Upper lobe of right lung (tissue), 1 donor: ENCODE measurements at regions not wholly inside any gene's neighbourhood (a gene's known extent, or its start where the extent isn't known, plus 50 kb on each side); places are given as distances from the start of the nearest gene placed in this dataset.
"Not testable (repeated sequence)": the region's sequence is repeated elsewhere in the genome, so short reads cannot be mapped to it uniquely, and the experiment has no call there.

Experiments used
- ATAC-seq: fragments of 200-7000 bp; cut with Tn5 transposase; one replicate; pipeline ENCODE4 v1.9.1; 2020; ENCODE audit warnings: mild to moderate bottlenecking, moderate library complexity
- DNase-seq: peaks from one replicate; pipeline ENCODE4 v3.0.0-alpha.2; 2020
- H3K27ac ChIP-seq: fragments of 200-600 bp; one replicate; pipeline ENCODE4 v1.8.0; 2022
- H3K27me3 ChIP-seq: fragments of 200-600 bp; one replicate; pipeline ENCODE4 v1.8.0; 2022; ENCODE audit warnings: mild to moderate bottlenecking
- H3K36me3 ChIP-seq: fragments of 200-600 bp; one replicate; pipeline ENCODE4 v1.8.0; 2022
- H3K4me1 ChIP-seq: fragments of 200-600 bp; one replicate; pipeline ENCODE4 v1.8.0; 2022
- H3K4me3 ChIP-seq: fragments of 200-600 bp; one replicate; pipeline ENCODE4 v1.8.0; 2022; ENCODE audit warnings: mild to moderate bottlenecking
- H3K9me3 ChIP-seq: fragments of 200-600 bp; one replicate; pipeline ENCODE4 v1.8.0; 2022
- intact Hi-C: fragments of 100-400 bp; cut with DNase I; formaldehyde crosslinking; loops from one replicate; pipeline ENCODE4 v1.11.0; 2022
- TF ChIP-seq, protein P1 (sequence below): fragments of 200-600 bp; IDR thresholded peaks from one replicate; pipeline ENCODE4 v1.8.0; 2022; ENCODE audit warnings: antibody characterized with exemption
- donor health status: DM: no; HTN: yes; CAD: no; lungs with severe emphysema.

DNA sequence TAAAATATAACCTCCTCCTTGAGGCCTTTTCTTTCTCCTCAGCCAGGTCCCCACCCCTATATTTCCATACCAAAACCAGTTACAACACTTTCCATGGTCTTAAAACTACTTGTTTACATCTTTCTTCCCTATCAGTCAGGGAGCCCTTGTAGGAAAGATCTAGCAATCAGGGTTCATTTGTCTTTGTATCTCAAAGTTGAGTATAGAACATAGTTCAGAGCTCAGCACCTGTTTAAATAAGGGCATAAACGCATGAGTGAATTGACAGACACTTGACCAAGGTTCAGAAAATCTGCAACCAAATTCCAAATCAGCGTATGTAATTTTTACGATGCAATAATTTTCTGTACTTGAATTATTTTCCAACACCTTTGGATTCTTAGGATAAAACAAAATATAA lies 352.2 kb upstream of the MAGEB16 start:
- TF ChIP-seq, protein P1, sequence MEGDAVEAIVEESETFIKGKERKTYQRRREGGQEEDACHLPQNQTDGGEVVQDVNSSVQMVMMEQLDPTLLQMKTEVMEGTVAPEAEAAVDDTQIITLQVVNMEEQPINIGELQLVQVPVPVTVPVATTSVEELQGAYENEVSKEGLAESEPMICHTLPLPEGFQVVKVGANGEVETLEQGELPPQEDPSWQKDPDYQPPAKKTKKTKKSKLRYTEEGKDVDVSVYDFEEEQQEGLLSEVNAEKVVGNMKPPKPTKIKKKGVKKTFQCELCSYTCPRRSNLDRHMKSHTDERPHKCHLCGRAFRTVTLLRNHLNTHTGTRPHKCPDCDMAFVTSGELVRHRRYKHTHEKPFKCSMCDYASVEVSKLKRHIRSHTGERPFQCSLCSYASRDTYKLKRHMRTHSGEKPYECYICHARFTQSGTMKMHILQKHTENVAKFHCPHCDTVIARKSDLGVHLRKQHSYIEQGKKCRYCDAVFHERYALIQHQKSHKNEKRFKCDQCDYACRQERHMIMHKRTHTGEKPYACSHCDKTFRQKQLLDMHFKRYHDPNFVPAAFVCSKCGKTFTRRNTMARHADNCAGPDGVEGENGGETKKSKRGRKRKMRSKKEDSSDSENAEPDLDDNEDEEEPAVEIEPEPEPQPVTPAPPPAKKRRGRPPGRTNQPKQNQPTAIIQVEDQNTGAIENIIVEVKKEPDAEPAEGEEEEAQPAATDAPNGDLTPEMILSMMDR = no peak
- Histone ChIP-seq H3K4me3 (no peak overlapping the region), H3K27me3 (no peaks in the 10 kb centered on the region), H3K4me1 (no peaks in the 10 kb centered on the region), H3K36me3 (no peaks in the 10 kb centered on the region), H3K9me3 (no peaks in the 10 kb centered on the region), H3K27ac (no peak overlapping the region)
- ATAC-seq = no peak
- intact Hi-C loops = no loop called here
- no peak for DNase-seq

DNA sequence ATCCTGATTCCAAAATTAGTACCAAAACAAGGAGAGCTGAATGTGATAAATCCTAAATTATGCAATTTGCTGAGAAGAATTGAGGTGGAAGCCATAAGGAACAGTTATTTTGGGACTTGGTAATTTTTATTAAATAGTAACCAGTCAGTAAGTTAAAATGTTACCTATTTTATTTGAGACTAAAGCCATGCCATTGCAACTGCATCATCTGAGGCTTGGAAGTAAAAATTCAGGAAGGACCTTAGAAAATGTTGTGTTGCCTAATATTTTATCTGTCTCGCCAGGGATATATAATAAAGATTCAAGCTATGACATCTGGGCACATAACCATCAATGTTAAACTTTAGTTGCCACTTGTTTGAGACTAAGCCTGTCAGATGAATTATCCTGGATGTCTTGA lies 341.3 kb upstream of the MAGEB16 start:
- H3K27me3 ChIP-seq = no peaks in the 10 kb centered on the region
- H3K4me3 ChIP-seq = no peak overlapping the region
- intact Hi-C loops = no loop called here
- DNase-seq = no peak
- no peaks in the 10 kb centered on the region for H3K9me3 ChIP-seq
- no peaks in the 10 kb centered on the region for H3K36me3 ChIP-seq
- TF ChIP-seq, protein P1 = no peak
- no peaks in the 10 kb centered on the region for H3K4me1 ChIP-seq
- no peak for ATAC-seq
- H3K27ac ChIP-seq = no peak overlapping the region

DNA sequence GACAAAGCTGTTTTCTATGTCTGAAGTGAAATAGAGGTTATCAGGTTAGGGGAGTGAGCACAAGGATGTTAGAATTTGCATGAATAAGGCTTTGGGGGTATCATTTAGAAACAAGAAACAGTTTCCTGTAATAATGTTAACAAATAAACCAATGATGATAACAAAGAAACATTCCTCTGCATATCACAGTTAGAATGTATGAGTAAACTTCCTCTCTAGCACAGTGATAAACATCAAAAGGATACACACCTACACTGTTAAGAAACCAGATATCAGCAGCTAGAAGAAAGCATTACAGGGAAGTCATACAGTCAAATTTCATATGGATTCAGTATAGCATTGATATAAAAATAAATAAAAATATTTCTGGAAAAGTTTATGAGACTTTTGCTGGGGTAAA lies 340.0 kb upstream of the MAGEB16 start:
- no peaks in the 10 kb centered on the region for H3K27me3 ChIP-seq
- no peaks in the 10 kb centered on the region for H3K9me3 ChIP-seq
- TF ChIP-seq, protein P1 = no peak
- intact Hi-C loops = no loop called here
- no peak overlapping the region for H3K27ac ChIP-seq
- DNase-seq = no peak
- H3K36me3 ChIP-seq = no peaks in the 10 kb centered on the region
- no peaks in the 10 kb centered on the region for H3K4me1 ChIP-seq
- H3K4me3 ChIP-seq = no peak overlapping the region
- ATAC-seq = no peak

- no peaks in the 10 kb centered on the region for H3K36me3 ChIP-seq
- intact Hi-C loops = no loop called here
- H3K27me3 ChIP-seq = no peaks in the 10 kb centered on the region
- H3K4me3 ChIP-seq = no peak overlapping the region
- no peaks in the 10 kb centered on the region for H3K4me1 ChIP-seq
- ATAC-seq (no peak), DNase-seq (no peak)
- no peaks in the 10 kb centered on the region for H3K9me3 ChIP-seq
- TF ChIP-seq, protein P1 = no peak
- no peak overlapping the region for H3K27ac ChIP-seq
Measured at GRCh38 chrX:35461164-35461563, 337.0 kb upstream of the MAGEB16 start.

DNA sequence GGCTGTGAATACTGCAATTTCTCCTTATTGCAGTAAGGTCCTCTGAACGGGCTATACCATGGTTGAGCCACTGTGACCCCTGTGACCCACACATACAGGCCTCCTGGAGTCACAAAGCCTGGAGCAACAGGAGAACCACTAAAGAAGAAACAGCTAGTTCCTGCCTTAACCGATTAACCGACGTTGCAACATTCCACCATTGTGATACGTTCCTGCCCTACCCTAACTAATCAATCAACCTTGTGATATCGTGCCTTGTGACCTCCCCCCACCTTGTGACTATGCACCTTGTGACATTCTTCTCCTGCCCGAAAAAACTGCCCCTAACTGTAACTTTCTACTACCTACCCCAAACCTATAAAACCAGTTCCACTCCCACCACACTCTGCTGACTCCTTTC lies 301.5 kb upstream of the MAGEB16 start:
- H3K36me3 ChIP-seq, ATAC-seq, H3K4me1 ChIP-seq, H3K9me3 ChIP-seq, DNase-seq, intact Hi-C loops, H3K27ac ChIP-seq, H3K27me3 ChIP-seq, H3K4me3 ChIP-seq: not testable (repeated sequence)

DNA sequence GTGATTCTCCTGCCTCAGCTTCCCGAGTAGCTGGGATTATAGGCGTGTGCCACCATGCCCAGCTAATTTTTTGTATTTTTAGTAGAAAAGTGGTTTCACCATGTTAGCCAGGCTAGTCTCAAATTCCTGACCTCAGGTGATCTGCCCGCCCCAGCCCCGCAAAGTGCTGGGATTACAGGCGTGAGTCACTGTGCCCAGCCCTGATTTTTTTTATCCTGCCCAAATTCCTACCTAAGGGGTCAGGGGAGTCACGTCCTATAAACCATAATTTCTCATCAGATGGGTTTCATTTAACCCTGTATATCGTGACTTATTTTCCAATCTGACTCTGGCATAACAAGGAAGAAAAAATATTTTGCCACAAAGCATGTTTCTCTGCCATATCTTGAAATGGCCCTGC lies 300.7 kb upstream of the MAGEB16 start:
- H3K4me1 ChIP-seq, intact Hi-C loops, DNase-seq, H3K4me3 ChIP-seq, H3K36me3 ChIP-seq, H3K9me3 ChIP-seq, ATAC-seq, H3K27me3 ChIP-seq, H3K27ac ChIP-seq: not testable (repeated sequence)

GRCh38 chrX:35499071-35499862 lies 298.9 kb upstream of the MAGEB16 start:
- H3K9me3 ChIP-seq = no peaks in the 10 kb centered on the region
- no peaks in the 10 kb centered on the region for H3K27me3 ChIP-seq
- no peaks in the 10 kb centered on the region for H3K4me1 ChIP-seq
- ATAC-seq = no peak
- H3K27ac ChIP-seq = no peak overlapping the region
- H3K36me3 ChIP-seq = no peaks in the 10 kb centered on the region
- no peak for DNase-seq
- no peak overlapping the region for H3K4me3 ChIP-seq
- intact Hi-C loops = no loop called here
- TF ChIP-seq, protein P1 = no peak
